Medulla oblongata (tissue), 1 donor: ENCODE measurements at regions not wholly inside any gene's neighbourhood (a gene's known extent, or its start where the extent isn't known, plus 50 kb on each side); places are given as distances from the start of the nearest gene placed in this dataset.
"Not testable (repeated sequence)": the region's sequence is repeated elsewhere in the genome, so short reads cannot be mapped to it uniquely, and the experiment has no call there.

Experiments used
- DNase-seq: peaks from one replicate; pipeline ENCODE4 v3.0.0-alpha.2; 2015; ENCODE audit errors: extremely low spot score

GRCh38 chr14:51342226-51342625 lies 102.2 kb downstream of the TMX1 start:
- no peak for DNase-seq

GRCh38 chr14:51351997-51352396 lies 112.0 kb downstream of the TMX1 start:
- DNase-seq, result no peak

- DNase-seq, result no peak
Measured at GRCh38 chr14:51353901-51354300, 113.9 kb downstream of the TMX1 start.

- DNase-seq, result no peak
Measured at GRCh38 chr14:51354846-51355245, 114.8 kb downstream of the TMX1 start.

- no peak for DNase-seq
Measured at GRCh38 chr14:51356381-51356780, 116.3 kb downstream of the TMX1 start.

GRCh38 chr14:51357250-51357649 lies 117.2 kb downstream of the TMX1 start:
- no peak for DNase-seq

- DNase-seq, result no peak
Measured at GRCh38 chr14:51360592-51360991, 120.5 kb downstream of the TMX1 start.

- no peak for DNase-seq
Measured at GRCh38 chr14:51365241-51365965, 125.4 kb downstream of the TMX1 start.

- not testable (repeated sequence) for DNase-seq
Measured at GRCh38 chr14:51366460-51366859, 126.4 kb downstream of the TMX1 start.

- DNase-seq, result not testable (repeated sequence)
Measured at GRCh38 chr14:51366866-51367599, 127.0 kb downstream of the TMX1 start.

GRCh38 chr14:51367600-51367931 lies 127.5 kb downstream of the TMX1 start:
- no peak for DNase-seq

GRCh38 chr14:51368721-51369163 lies 128.7 kb downstream of the TMX1 start:
- DNase-seq, result no peak

- no peak for DNase-seq
Measured at GRCh38 chr14:51369814-51370213, 129.8 kb downstream of the TMX1 start.

GRCh38 chr14:51370758-51371386 lies 130.8 kb downstream of the TMX1 start:
- no peak for DNase-seq

- not testable (repeated sequence) for DNase-seq
Measured at GRCh38 chr14:51377186-51377585, 137.1 kb downstream of the TMX1 start.

- no peak for DNase-seq
Measured at GRCh38 chr14:51382506-51382905, 142.5 kb downstream of the TMX1 start.

- no peak for DNase-seq
Measured at GRCh38 chr14:51386411-51386810, 146.4 kb downstream of the TMX1 start.

GRCh38 chr14:51386983-51387735 lies 147.1 kb downstream of the TMX1 start:
- DNase-seq, result no peak

- no peak for DNase-seq
Measured at GRCh38 chr14:51392416-51392815, 152.4 kb downstream of the TMX1 start.

- peak; percentile 33 for DNase-seq
Measured at GRCh38 chr14:51394384-51394783, 154.3 kb downstream of the TMX1 start.

GRCh38 chr14:51394804-51395203 lies 154.8 kb downstream of the TMX1 start:
- no peak for DNase-seq

GRCh38 chr14:51395361-51395849 lies 155.4 kb downstream of the TMX1 start:
- DNase-seq, result peak; percentile 33
